HUDEP-2 (cell line): ENCODE measurements at regions not wholly inside any gene's neighbourhood (a gene's known extent, or its start where the extent isn't known, plus 50 kb on each side); places are given as distances from the start of the nearest gene placed in this dataset.

Experiments
- DNase-seq, 76 experiments: peaks; one replicate each; lab custom pipeline; 2025; ENCODE audit not compliant: unreplicated experiment in 76 of 76; lab: John Stamatoyannopoulos, UW

GRCh38 chr22:48880749-48881148 lies 946.9 kb downstream of the BRD1 start:
- no peak for DNase-seq

DNA sequence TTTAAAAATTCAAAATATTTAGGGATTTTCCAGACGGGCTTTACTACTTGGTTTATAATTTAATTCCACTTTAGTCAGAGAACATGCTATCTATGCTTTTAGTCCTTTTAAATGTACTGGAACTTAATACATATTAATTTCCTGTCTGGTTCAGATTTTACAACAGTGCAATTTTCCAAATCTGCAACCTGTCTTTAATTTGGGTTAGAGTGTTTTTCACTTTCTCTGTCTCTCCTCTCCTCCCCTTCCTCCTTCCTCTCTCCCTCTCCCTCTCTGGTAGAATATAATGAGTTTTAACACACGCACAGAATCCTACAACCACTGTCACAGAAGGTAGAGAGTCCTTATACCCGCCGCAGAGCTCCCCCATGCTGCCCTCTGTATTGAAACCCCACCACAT lies 950.7 kb downstream of the BRD1 start:
- no peak for DNase-seq

GRCh38 chr22:48874956-48875355 lies 952.7 kb downstream of the BRD1 start:
- no peak for DNase-seq

DNA sequence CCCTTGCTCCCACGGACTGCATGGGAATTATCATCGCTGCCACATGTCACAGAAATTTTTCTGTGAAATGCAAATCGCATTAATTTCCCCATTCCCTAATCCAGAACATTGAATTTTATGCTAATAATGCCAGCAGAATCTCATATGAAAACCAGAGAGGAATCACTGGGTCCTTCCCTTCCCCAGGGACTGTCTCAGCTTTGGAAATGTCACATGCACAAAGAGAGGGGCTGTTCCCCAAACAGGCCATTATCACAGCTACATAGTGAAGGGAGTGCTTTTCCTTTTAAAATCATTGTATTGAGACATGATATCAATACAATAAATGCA lies 954.5 kb downstream of the BRD1 start:
- no peak for DNase-seq

- no peak for DNase-seq
These were observed 955.1 kb downstream of the BRD1 start for GRCh38 chr22:48872271-48873190.

DNA sequence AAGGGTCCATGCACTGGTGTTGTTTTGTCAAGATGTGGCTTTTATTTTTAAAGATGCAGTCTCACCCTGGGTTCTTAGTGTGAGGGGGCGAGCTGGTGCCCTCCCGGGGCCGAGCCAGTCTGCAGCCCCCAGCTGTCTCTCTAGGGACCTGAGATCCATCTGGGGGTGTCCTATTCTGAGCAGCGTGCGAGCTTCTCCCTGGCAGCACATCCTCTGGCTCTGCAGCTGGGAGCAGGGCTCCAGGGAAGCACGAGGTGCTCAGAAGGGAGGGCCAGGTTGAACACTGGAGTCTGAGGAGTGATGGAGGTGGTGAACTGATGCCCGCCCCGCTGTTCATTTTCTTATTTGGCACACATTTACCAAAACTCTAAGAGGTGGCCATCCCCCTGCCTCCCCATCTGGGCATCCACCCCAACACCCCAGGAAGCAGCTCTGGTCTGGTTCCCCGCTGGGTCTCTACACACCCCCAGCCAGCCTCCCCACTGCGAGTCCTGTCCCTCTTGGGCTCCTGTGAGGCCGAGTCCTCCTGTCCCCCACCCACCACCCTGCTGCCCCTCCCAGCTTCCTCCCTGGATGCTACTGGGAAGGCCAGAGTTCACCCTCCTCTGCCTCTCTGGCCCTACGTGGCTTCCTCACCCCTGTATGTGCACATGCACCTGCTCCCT lies 956.4 kb downstream of the BRD1 start:
- DNase-seq, result no peak

DNA sequence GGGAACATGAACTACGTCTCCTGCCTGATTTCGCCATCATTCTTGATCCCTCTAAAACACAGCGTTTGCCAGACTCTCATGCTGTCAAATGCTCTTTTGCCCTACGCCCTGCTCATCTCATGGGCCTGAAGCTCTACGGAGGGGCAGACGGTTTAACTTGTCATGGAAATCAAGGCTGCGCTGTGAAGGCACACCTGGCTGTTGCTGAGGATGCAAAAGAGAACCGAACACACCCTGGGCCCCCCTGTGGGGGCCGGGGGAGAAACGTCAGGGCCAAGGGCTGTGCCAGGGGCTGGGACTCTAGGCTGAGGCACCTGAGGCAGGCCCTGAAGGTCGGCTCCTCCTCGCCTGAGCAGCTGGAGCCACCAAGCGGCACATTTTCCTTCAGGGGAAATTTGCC lies 957.2 kb downstream of the BRD1 start:
- no peak for DNase-seq

DNA sequence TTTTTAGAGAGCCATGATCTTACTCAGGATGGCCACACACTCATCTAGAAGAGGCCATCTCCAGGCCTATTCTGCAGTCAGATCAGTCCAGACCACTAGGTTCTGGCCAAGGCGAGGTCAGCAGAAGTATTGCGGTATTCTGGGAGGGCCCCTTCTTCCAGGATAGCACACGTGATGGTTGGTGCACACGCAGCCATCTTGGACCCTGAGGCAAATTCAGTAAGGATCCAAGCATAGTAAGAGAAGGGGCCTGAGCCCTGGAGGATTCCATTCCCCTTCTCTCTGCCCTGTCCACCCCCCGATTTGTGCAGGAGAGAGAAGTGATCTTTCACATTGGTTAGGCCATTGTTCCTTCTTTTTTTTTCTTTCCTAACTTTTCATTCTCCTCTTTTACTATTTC lies 957.9 kb downstream of the BRD1 start:
- no peak for DNase-seq

- DNase-seq, result no peak
These were observed 958.5 kb downstream of the BRD1 start for GRCh38 chr22:48869161-48869560.

- DNase-seq, result no peak
These were observed 959.1 kb downstream of the BRD1 start for GRCh38 chr22:48868554-48868953.

- DNase-seq, result no peak
These were observed 959.8 kb downstream of the BRD1 start for GRCh38 chr22:48867891-48868290.

DNA sequence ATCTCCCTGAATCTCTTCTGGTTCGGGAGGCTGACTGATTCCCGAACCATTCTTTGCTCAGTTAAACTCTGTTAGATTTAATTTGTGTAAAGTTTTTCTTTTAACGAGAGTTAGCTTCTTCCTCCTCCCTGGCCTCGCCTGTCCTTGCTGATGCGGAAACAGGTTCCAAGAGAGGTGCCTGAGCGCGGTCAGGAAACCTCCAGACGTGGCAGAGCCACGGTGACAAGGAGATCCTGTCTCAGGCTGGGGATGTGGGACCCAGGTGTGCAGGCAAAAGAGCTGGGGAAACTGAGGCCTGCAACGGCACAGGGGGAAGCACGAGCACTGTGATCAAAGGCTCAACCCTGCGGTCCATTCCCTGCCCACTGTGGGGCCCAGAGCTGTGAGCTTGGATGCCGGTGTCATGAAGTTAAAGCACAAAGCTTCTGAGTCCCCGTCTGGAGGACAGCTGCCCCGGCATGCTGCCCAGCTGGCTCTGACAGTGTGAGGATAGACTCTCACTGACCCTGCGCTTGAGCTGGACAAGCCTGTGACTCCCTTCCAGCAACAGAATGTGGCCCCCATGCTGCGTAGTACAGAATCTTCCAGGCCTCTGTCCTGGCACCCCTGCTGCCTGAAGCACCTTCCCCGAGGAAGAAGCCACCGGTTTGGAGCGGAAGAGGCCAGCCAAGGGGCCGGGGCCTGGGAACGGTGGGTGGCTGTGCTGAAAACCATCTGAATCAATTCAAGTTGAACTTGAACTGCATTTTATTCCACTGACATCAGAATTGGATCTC lies 960.6 kb downstream of the BRD1 start:
- no peak for DNase-seq

DNA sequence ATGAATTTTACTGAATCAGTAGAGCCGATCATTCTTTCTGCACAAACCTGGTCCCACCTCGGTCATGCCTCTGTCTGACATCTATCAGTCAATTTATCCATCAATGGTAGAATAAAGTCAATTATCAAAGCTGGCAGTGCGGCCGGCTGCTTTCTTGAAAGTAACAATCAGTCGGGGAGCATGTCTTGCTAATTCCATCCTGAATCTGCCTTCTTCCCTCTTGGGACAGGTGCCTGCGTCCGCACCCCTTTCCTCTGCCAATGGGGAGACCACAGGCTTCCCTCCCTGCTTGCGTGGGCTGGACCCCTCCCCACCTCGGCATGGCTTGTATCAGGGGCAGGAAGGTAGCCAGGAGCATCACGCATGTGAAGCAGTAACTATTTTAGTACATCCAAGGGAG lies 962.9 kb downstream of the BRD1 start:
- DNase-seq, result no peak

DNA sequence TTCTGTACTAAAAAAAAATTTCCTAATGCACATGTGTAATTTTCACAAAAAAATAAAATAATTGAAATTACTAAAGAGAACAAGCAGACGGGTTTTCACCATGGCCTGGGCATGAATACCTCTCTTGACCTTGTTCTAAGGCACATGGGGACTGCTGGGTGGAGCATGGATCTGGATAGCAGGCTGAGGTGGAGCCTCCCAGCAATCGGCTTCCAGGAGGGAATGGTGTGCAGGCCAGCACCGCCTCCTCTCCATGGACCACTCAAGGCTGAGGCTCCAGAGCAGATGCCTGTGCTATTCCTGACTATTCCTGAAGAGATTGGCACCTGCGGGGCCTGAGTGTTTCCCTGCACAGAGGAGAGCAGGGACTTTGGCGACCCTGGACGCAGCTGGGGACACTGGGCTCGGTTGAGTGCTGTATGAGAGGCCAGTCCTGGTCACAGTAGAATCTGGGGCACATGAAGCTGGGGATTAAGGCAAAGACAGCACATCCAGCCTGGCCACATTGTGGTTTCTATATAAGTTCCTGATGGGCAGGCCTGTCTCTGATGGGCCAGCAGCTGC lies 963.6 kb downstream of the BRD1 start:
- no peak for DNase-seq

GRCh38 chr22:48860557-48860956 lies 967.1 kb downstream of the BRD1 start:
- DNase-seq, result no peak

- no peak for DNase-seq
These were observed 968.8 kb downstream of the BRD1 start for GRCh38 chr22:48858856-48859255.

- no peak for DNase-seq
These were observed 969.6 kb downstream of the BRD1 start for GRCh38 chr22:48858121-48858520.

DNA sequence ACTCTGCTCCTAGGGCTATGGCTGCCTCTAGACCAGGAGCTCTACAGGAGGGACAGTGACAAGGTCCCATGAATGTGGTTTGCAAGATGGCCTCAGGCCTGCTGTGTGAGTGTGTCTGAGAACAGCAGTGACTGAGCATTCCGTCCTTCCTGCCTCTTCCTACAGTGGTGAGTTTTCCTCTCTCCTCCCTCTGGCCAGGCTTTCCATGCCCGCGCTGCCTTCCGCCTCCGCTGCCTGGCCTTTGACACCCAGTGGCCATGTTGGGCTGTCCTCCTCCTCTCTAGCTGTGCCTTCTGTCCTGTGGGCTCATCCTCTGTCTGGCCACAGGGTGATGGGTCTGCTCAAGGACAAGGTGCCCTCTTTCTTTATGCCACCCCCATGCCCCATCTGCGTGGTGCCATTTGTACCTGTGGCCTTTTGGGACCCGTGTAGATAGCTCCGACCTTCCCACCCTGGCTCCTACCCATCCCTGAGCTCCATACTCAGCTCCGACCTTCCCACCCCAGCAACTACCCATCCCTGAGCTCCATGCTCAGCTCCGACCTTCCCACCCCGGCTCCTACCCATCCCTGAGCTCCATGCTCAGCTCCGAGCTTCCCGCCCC lies 970.4 kb downstream of the BRD1 start:
- DNase-seq, result no peak

- no peak for DNase-seq
These were observed 971.4 kb downstream of the BRD1 start for GRCh38 chr22:48856308-48856615.

GRCh38 chr22:48855593-48856307 lies 971.9 kb downstream of the BRD1 start:
- no peak for DNase-seq
